22Rv1 (cell line): ENCODE measurements at regions not wholly inside any gene's neighbourhood (a gene's known extent, or its start where the extent isn't known, plus 50 kb on each side); places are given as distances from the start of the nearest gene placed in this dataset.

Source experiments
- ZFX ChIP-seq: fragments of 450-650 bp; IDR thresholded peaks from 2 replicates; pipeline ENCODE4 v1.6.1; 2017; ENCODE audit warnings: antibody characterized with exemption, borderline replicate concordance
- TF ChIP-seq, protein P1 (sequence below): fragments of 450-650 bp; IDR thresholded peaks from 2 replicates; pipeline ENCODE4 v1.5.1; 2017; ENCODE audit warnings: mild to moderate bottlenecking

DNA sequence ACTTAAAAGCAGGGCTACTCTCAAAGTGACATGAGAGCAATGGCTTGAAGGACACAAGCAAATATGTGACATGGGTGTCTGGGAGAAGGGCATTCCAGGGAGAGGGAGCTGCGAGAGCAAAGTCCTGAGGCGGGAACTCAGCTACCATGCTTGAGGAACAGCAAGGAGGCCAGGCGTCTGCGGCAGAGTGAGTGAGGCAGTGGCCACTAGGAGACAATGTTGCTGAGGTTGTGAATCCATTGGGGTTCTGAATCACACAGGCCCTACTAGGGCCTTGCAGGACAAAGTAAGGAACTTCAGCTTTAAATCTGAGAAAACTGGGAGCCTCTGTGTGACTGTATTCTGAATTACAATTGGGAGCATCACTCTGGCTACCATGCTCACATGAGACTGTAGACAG, 94.1 kb upstream of the PRICKLE2 start:
- TF ChIP-seq, protein P1, sequence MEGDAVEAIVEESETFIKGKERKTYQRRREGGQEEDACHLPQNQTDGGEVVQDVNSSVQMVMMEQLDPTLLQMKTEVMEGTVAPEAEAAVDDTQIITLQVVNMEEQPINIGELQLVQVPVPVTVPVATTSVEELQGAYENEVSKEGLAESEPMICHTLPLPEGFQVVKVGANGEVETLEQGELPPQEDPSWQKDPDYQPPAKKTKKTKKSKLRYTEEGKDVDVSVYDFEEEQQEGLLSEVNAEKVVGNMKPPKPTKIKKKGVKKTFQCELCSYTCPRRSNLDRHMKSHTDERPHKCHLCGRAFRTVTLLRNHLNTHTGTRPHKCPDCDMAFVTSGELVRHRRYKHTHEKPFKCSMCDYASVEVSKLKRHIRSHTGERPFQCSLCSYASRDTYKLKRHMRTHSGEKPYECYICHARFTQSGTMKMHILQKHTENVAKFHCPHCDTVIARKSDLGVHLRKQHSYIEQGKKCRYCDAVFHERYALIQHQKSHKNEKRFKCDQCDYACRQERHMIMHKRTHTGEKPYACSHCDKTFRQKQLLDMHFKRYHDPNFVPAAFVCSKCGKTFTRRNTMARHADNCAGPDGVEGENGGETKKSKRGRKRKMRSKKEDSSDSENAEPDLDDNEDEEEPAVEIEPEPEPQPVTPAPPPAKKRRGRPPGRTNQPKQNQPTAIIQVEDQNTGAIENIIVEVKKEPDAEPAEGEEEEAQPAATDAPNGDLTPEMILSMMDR = no peak
- no peak for TF ChIP-seq ZFX
